ENCODE measurements at regions not wholly inside any gene's neighbourhood (a gene's known extent, or its start where the extent isn't known, plus 50 kb on each side); places are given as distances from the start of the nearest gene placed in this dataset.

DNA sequence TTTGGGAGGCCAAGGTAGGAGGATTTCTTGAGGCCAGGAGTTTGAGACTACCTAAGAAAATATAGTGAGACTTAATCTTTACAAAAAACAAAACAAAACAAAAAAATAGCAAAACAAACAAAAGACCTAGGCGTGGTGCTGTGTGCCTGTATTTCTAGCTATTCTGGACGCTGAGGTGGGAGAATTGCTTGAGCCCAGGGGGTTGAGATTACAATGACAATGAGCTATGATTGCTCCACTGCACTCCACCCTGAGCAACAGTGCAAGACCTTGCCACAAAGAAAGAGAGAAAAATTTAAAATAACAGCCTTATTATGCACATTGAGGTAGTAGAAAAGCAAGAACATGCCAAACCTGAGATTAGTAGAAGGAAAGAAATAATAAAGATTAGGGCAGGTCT lies 657.7 kb downstream of the PDHA2 start:
- WGBS = 69% methylated on average over 2 of the region's 2 CpGs

DNA sequence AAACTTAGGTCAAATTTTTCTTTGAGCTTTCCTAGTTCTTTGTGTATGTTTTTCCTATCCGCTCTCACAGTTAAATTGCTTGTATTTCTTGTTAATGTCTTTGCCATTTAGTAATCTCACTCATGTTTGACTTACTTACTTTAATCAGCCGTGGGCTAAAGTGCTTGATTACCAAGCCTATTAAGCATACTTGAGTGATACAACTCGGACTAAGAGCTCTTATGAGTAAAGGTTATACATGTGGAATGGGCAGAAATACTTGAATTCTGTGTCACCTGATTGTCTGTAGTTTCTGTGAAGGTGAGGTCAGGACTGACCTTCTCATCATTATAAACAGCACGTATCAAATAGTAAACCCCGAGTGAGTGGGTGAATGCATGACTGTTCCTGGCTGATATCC lies 664.5 kb downstream of the PDHA2 start:
- Histone ChIP-seq H3K36me3 (ENCODE audit: control insufficient read depth in 4 of 4, insufficient read depth in 3 of 4, low read depth in 1 of 4, low read length in 3 of 4) (no peaks in the 10 kb centered on the region), H3K27ac (ENCODE audit: low read depth in 1 of 2, low read length in 2 of 2) (no peak overlapping the region), H3K4me1 (ENCODE audit: control insufficient read depth in 4 of 4, insufficient read depth in 4 of 4, low read length in 3 of 4) (no peaks in the 10 kb centered on the region), H3K9ac (ENCODE audit: low read depth in 1 of 2, low read length in 2 of 2) (no peak overlapping the region), H3K9me3 (ENCODE audit: control insufficient read depth in 4 of 4, low read length in 3 of 4) (no peaks in the 10 kb centered on the region), H3K27me3 (ENCODE audit: control insufficient read depth in 4 of 4, insufficient read depth in 4 of 4, low read length in 3 of 4) (no peaks in the 10 kb centered on the region), H3K4me3 (ENCODE audit: low read depth in 1 of 3, low read length in 3 of 3) (no peak overlapping the region)
- DNase-seq (ENCODE audit: low spot score) = no peak
- TF ChIP-seq NR2F2 (IDR thresholded peaks at IDR 0.05) (no peak), YY1 (IDR thresholded peaks at IDR 0.05) (no peak), EGR1 (IDR thresholded peaks at IDR 0.05; ENCODE audit: low read depth in 2 of 2) (no peak), TAF1 (conservative IDR thresholded peaks at IDR 0.05) (no peak), SP1 (IDR thresholded peaks at IDR 0.05) (no peak)
- TF ChIP-seq, protein P1, sequence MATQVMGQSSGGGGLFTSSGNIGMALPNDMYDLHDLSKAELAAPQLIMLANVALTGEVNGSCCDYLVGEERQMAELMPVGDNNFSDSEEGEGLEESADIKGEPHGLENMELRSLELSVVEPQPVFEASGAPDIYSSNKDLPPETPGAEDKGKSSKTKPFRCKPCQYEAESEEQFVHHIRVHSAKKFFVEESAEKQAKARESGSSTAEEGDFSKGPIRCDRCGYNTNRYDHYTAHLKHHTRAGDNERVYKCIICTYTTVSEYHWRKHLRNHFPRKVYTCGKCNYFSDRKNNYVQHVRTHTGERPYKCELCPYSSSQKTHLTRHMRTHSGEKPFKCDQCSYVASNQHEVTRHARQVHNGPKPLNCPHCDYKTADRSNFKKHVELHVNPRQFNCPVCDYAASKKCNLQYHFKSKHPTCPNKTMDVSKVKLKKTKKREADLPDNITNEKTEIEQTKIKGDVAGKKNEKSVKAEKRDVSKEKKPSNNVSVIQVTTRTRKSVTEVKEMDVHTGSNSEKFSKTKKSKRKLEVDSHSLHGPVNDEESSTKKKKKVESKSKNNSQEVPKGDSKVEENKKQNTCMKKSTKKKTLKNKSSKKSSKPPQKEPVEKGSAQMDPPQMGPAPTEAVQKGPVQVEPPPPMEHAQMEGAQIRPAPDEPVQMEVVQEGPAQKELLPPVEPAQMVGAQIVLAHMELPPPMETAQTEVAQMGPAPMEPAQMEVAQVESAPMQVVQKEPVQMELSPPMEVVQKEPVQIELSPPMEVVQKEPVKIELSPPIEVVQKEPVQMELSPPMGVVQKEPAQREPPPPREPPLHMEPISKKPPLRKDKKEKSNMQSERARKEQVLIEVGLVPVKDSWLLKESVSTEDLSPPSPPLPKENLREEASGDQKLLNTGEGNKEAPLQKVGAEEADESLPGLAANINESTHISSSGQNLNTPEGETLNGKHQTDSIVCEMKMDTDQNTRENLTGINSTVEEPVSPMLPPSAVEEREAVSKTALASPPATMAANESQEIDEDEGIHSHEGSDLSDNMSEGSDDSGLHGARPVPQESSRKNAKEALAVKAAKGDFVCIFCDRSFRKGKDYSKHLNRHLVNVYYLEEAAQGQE (IDR thresholded peaks at IDR 0.05) = no peak
- TF ChIP-seq, protein P2, sequence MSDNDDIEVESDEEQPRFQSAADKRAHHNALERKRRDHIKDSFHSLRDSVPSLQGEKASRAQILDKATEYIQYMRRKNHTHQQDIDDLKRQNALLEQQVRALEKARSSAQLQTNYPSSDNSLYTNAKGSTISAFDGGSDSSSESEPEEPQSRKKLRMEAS (IDR thresholded peaks at IDR 0.05) = no peak
- 30% methylated on average over 5 of the region's 5 CpGs for WGBS

More for the DNA sequence above, 657.7 kb downstream of the PDHA2 start:
- TF ChIP-seq EGR1 (IDR thresholded peaks at IDR 0.05; ENCODE audit: low read depth in 2 of 2) (no peak), FOXA1 (IDR thresholded peaks at IDR 0.05) (no peak)
- TF ChIP-seq, protein P3, sequence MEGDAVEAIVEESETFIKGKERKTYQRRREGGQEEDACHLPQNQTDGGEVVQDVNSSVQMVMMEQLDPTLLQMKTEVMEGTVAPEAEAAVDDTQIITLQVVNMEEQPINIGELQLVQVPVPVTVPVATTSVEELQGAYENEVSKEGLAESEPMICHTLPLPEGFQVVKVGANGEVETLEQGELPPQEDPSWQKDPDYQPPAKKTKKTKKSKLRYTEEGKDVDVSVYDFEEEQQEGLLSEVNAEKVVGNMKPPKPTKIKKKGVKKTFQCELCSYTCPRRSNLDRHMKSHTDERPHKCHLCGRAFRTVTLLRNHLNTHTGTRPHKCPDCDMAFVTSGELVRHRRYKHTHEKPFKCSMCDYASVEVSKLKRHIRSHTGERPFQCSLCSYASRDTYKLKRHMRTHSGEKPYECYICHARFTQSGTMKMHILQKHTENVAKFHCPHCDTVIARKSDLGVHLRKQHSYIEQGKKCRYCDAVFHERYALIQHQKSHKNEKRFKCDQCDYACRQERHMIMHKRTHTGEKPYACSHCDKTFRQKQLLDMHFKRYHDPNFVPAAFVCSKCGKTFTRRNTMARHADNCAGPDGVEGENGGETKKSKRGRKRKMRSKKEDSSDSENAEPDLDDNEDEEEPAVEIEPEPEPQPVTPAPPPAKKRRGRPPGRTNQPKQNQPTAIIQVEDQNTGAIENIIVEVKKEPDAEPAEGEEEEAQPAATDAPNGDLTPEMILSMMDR (IDR thresholded peaks at IDR 0.05; ENCODE audit: low read depth, low read length, missing input control) = no peak
- Histone ChIP-seq H3K27me3 (ENCODE audit: control insufficient read depth in 4 of 4, insufficient read depth in 4 of 4, low read length in 3 of 4) (no peaks in the 10 kb centered on the region), H3K36me3 (ENCODE audit: control insufficient read depth in 4 of 4, insufficient read depth in 3 of 4, low read depth in 1 of 4, low read length in 3 of 4) (no peaks in the 10 kb centered on the region), H3K4me1 (ENCODE audit: control insufficient read depth in 4 of 4, insufficient read depth in 4 of 4, low read length in 3 of 4) (no peaks in the 10 kb centered on the region), H3K4me3 (ENCODE audit: low read depth in 1 of 3, low read length in 3 of 3) (no peak overlapping the region), H3K27ac (ENCODE audit: low read depth in 1 of 2, low read length in 2 of 2) (no peak overlapping the region), H3K9ac (ENCODE audit: low read depth in 1 of 2, low read length in 2 of 2) (no peak overlapping the region), H3K9me3 (ENCODE audit: control insufficient read depth in 4 of 4, low read length in 3 of 4) (peaks cover 0 to 6% (median 2%) of the 10 kb centered on the region in 4 donors)
- no peak for DNase-seq (ENCODE audit: low spot score)

DNA sequence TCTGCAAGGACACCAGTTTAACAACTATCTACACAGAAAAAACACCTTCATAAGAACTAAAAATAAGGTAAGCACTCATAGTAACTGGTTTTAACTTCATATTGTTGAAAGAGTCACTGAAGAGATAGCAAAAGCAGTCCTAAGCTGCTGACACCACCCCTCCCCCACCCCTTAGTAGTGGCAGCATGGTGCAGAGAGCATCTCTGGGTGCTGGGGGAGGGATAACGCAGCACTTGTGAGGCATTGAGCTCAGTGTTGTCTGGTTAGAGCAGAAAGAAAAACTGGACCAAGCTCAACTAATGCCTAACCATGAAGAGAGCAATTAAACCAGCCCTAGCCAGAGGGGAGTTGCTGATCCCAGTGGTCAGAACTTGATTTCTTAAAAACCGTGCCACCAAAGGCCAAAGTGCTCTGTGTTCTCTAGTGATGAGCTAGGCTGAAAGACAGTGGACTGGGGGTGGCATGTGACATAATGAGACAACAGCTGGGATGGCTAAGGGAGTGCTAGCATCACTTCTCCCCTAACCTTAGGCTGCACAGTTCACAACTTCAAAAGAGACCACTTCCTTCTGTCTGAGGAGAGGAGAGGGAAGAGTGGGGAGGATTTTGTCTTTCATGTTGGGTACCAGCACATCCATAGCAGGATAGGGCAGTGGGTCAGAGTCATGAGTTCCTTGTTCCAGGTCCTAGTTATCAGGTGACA lies 669.3 kb downstream of the PDHA2 start:
- Histone ChIP-seq H3K4me3 (ENCODE audit: low read depth in 1 of 3, low read length in 3 of 3) (no peak overlapping the region), H3K9me3 (ENCODE audit: control insufficient read depth in 4 of 4, low read length in 3 of 4) (no peaks in the 10 kb centered on the region), H3K9ac (ENCODE audit: low read depth in 1 of 2, low read length in 2 of 2) (no peak overlapping the region), H3K36me3 (ENCODE audit: control insufficient read depth in 4 of 4, insufficient read depth in 3 of 4, low read depth in 1 of 4, low read length in 3 of 4) (no peaks in the 10 kb centered on the region), H3K27me3 (ENCODE audit: control insufficient read depth in 4 of 4, insufficient read depth in 4 of 4, low read length in 3 of 4) (no peaks in the 10 kb centered on the region), H3K27ac (ENCODE audit: low read depth in 1 of 2, low read length in 2 of 2) (no peak overlapping the region), H3K4me1 (ENCODE audit: control insufficient read depth in 4 of 4, insufficient read depth in 4 of 4, low read length in 3 of 4) (no peaks in the 10 kb centered on the region)
- 56% methylated on average over 2 of the region's 2 CpGs for WGBS
- DNase-seq (ENCODE audit: low spot score) = no peak
- TF ChIP-seq SP1 (IDR thresholded peaks at IDR 0.05) (no peak), HNF4A (conservative IDR thresholded peaks at IDR 0.05) (no peak)
- TF ChIP-seq, protein P4, sequence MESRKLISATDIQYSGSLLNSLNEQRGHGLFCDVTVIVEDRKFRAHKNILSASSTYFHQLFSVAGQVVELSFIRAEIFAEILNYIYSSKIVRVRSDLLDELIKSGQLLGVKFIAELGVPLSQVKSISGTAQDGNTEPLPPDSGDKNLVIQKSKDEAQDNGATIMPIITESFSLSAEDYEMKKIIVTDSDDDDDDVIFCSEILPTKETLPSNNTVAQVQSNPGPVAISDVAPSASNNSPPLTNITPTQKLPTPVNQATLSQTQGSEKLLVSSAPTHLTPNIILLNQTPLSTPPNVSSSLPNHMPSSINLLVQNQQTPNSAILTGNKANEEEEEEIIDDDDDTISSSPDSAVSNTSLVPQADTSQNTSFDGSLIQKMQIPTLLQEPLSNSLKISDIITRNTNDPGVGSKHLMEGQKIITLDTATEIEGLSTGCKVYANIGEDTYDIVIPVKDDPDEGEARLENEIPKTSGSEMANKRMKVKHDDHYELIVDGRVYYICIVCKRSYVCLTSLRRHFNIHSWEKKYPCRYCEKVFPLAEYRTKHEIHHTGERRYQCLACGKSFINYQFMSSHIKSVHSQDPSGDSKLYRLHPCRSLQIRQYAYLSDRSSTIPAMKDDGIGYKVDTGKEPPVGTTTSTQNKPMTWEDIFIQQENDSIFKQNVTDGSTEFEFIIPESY (IDR thresholded peaks at IDR 0.05) = no peak

Data from liver (tissue), 8 donors.